IPS-NIHi7 (cell line): ENCODE measurements at regions not wholly inside any gene's neighbourhood (a gene's known extent, or its start where the extent isn't known, plus 50 kb on each side); places are given as distances from the start of the nearest gene placed in this dataset.

Experiments used
- DNase-seq: peaks from one replicate; pipeline ENCODE4 v3.0.0; 2012; ENCODE audit warnings: mixed read lengths; ENCODE audit errors: extremely low spot score

DNA sequence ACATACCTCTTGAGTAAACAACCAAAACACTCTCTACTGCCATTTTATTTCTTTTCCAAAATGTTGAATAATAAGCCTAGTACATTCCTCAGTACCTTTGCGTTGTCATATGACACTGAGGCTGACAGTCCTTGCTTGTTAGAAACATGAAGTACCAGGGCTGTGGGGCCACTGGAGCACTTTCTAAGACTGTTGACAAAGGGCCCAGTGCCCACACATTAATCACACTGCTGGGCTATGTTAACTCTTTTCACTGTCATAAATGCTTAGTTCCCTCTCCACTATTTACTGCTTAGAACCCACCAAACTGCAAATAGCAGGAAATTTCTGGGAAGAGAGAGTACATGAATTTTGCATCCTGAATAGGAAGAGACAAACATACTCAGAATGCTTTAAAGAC is 57.1 kb downstream of the FAM47B start:
- DNase-seq, result no peak

DNA sequence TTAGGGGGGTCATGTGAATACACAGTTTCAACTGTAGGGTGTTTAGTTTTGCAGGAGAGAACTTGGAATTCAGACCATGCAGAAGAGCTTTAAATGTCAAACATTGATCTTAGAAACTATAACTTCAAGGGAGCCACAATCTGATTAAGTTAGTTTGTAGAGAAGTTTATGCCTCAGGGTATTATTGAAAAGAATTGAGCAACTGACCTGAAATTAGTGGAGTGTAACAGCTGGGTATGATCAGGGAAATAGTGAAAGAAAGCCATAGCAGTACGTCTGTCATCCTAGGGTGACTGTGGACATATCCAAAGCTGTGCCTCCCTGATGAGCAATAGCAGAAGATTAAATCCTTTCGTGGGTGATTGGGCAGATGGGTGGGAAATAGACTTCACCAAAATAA is 63.8 kb downstream of the FAM47B start:
- DNase-seq, result no peak

DNA sequence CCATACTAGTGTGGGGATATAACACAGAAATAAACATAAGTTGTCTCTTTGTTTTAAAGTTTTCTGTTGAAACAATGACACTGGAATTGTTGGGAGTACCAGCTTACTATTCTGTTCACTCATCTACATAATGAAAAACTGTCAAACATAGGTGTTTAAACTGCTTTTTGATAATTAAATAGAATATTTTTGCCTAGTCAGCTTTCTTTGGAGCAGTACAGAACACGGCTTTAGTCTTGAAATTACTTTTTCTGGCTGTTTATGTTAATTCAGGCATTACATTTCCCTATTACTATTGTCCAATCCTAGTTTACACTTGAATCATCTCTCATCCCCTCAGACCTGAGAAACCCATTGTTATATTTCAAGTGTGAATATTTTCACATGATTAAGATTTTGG is 73.0 kb downstream of the FAM47B start:
- no peak for DNase-seq

DNA sequence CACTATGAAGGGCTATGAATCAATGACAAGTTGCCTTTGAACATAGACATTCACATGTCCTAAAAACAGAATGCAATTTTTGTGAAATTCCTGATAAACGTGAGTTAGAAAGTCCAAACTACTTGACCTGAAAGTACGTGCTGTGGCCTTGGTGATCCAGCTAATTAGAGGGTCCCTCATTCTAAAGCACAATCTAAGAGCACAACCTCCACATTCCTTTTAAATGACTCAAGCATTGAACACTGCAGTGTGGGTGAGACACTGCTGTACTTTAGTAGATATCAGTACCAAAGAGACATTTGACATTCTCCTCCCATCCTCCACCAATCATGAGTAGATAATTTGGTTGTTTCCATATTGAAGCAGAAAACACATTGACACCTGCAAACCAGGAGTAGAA is 73.5 kb downstream of the FAM47B start:
- no peak for DNase-seq

DNA sequence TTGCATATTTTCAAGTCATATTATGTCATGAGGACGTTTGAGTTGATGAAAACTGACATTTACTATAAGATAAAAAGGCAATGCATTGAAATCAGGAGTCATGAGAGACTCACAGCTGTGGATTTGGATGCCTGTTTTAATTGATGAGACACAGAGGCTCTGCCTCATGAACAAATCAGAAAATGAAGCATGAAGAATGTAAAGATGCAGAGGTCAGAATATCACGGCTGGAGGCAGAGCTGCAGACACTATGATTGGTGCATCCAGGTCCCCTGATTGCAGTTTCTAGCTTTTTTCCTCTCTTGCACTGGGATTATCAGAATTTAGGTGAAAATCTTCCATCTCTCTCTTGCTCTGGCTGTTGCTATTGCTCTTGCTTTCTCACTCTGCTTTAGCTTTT is 74.7 kb downstream of the FAM47B start:
- no peak for DNase-seq

DNA sequence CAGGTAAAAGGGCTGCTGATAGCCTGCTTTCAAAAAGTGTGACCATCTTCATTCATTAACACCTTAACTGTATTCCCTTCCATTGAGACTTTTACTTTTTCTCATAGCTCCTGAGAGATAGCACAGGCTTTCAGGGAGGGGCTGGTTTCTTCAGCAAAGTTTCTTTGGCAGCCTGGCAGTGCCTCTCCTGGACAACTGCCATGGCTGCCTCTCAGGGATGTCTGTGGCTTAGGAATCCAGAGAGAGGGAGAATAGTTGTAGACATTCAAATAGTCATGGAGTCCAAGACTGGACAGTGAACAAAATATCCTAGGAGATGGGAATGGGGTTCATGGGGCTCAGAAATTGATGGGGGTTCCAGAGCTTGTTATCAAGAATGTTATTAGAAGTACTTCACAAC is 81.1 kb downstream of the FAM47B start:
- DNase-seq, result no peak

DNA sequence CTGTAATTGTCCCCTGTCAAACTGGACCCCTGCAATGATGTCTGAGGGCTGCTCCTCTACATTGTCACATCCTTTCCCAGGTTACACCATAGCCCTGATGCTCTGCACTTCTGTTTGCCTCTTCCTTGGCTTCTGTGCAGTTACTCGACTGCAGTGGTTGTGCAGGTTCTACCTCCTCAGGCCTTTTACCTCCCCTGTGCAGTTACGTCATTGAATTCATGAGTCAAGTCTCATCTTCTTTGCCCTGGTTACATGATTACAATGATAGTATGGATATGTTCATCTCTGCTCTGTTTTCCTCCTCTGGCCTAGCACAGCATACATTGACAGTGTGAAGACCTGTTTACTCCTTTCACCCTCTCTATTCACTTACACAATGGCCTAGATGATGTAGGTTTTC is 83.2 kb downstream of the FAM47B start:
- DNase-seq, result no peak

DNA sequence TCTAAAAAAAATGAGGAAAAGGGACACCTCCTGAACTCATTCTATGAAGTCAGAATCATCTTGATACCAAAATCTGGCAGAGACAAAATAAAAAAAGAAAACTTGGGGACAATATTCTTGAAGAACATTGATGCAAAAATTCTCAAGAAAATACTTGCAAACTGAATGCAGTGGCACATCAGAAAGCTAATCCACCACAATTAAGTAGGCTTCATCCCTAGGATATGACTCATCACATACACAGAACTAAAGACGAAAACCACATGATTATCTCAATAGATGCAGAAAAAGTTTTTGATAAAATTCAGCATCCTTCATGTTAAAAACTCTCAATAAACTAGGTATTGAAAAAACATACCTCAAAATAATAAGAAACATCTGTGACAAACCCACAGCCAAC is 98.3 kb downstream of the FAM47B start:
- no peak for DNase-seq

DNA sequence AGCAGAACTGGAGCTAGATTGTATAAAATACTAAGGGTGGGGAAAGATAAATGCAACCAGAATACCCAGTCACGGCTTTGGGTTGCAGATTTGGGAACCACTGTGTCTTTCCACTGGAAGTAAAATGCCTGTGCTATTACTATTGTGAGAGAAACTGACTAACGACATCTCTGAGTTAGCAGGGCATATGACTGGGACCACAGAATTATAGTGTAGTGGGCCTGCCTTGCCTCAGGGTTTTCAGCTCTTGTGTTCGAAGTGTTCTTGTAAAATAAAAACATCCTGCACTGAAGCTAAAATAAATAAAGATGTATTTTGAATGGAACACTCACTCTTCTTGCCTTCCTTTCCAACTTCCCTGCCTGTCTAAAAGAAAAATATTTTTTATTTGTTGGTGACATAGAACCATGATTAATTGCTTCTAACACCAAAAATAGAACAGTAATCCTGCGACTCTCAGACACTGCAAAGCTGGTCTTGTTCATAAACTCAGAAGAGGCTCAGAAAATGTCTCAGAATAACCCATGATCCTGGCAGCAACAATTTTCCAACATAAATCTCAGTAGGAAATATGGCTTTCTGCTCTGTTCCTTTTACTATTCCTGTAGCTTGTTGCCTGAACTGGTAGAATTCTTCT is 104.2 kb downstream of the FAM47B start:
- DNase-seq, result no peak

DNA sequence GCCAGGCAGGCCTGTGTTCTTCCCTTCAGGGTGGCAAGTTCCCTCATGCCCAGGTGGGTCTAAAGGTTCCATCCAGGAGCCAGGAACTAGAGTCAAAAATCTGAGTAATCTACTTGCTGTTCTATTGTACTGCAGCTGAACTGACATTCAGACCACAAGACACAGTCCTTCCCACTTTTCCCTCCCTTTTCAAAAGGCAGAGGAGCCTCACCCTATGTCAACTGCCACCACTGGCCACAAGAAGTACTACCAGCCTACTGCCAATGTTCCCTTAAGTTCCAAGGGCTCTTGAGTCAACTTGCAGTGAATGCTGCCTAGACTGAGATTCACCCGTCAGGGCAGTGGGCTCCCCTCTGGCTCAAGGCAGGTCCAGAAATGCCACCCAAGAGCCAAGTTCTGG is 133.5 kb downstream of the FAM47B start:
- DNase-seq, result peak; percentile 35

DNA sequence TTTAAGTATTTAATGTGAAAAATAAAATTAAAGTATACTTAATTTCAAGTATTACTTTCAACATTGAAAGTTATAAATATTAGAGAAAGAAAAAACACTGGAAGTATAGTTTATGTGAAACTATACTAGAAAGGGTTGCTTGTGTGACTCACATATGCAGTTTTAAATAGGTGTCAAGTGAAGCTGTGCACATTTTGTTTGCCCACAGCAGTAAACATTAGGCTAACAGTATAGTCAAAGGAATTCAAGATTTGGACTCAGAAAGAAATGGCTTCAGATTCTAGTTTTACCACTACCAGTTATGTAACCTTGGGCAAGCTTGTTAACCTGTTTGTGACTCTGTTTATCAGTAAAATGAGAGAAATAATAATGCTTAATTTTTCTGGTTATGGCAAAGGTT is 148.2 kb downstream of the FAM47B start:
- no peak for DNase-seq

DNA sequence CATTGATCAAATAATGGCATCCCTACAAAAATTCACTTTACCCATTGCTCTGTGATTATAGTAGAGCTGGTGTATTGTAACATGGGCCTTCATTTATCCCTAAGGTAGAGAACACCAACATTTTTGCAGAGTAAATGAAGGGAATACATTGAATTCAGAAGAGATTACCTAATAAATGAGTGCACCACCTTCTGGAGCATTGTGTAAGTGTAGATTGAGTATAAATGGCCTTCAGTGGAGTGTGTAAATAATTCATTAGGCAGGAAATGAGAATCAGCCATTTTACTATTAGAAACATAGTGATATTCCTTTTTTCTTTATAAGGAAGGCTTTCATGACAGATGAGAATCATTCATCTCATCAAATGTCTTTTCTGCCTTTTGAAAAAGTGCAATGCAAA is 155.8 kb downstream of the FAM47B start:
- no peak for DNase-seq

DNA sequence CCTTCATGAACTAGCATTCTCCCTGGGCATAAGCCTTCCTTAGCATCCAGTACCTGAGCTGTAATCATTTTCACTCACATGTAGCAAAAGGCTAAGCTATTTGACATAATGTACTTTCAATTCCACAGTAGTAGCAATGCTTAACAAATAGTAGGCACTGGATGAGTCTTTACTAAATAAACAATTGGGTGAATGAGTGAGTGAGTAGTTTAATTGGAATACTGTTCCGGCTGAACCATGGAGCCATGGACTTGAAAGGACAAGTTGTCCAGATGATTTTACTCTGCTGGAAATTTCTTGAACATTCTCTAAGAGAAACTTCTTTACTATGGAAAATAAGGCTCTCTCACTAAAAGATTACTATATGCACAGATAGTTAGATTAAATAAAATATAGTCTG is 159.3 kb downstream of the FAM47B start:
- no peak for DNase-seq

DNA sequence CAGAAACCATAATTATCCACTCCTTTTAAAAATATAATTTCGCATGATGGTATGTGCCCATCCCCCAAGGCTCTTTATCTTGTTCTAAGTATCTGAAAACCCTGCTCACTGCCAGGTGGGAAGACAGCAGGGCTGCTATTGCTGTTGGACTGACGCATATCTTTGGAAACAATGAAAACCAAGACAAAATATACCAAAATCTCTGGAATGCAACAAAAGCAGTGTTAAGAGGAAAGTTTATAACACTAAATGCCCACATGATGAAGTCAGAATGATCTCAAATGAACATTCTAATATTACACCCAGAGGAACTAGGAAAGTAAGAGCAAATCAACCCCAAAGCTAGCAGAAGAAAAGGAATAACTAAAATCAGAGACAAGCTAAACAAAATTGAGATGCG is 162.0 kb downstream of the FAM47B start:
- DNase-seq, result no peak

DNA sequence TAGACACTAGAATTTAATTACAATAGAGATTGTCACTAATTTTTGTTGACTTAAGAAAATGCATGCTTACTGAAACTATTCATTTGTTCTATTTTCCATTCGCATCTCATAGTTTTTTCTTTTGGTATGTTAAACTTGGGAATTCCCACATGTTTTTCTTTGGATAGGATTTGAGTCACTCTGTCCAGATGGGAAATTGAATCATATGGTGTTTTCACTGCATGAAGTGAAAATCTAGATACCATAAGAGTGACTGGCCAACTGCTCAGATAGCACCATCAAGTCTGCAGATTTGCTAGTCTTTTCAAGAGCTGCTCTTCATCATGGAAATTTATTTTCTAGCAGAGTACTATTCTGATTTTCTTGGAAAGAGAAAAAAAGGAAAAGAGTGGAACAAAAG is 172.6 kb downstream of the FAM47B start:
- DNase-seq, result no peak

DNA sequence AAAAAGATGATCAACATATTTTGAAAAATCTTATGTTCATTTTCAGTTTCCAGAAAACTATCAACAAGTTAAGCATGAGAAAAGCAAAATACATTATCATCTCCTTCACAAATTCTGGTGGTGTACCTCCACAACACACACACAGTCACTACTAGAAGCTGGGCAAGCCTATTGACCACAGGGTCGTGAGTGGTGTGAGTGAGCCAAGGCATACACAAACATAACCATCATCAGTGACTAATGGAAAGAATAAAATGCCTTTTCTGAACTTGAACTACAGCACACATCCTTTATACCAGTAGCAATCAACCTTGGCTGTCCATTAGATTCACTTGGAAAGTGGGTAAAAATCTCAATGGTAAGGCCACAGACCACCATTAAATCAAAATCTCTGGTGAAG is 180.2 kb downstream of the FAM47B start:
- DNase-seq, result no peak

DNA sequence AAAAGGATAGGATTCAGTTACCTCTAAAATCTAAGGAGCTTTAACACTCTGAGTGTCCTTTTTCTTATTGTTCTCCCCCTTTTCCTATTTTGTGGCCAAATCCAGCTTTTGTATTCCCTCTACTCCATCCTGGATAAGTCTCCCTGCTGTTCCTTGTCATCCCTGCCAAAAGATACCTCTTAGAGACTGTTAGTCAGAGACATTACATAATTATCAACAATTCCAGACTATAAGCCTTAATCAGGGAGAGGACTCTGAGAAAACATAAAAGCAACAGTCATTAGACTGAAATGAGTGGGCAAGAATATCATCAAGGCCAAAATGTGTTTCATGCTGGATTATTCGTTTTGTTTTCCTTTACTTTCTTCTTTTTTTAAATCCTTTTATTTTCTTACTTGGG is 206.9 kb downstream of the FAM47B start:
- no peak for DNase-seq

DNA sequence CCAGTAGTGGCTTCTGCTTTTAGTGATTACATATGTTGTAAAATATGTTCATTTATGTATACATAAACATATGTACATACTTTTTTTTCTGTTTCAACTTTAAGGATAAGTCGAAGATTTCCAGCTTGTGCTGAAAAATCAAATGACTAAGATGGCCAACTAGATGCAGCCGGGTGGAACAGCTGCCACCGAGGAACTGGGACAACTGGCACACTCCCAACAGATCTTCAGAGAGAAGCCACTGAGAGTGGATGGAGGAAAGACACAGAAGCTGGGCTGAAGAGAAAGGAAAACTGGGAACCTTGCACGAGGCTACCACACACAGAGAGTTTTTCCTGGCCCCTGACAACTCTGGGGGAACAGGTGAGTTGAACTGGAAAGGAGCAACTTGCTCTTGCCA is 207.5 kb downstream of the FAM47B start:
- DNase-seq, result no peak

DNA sequence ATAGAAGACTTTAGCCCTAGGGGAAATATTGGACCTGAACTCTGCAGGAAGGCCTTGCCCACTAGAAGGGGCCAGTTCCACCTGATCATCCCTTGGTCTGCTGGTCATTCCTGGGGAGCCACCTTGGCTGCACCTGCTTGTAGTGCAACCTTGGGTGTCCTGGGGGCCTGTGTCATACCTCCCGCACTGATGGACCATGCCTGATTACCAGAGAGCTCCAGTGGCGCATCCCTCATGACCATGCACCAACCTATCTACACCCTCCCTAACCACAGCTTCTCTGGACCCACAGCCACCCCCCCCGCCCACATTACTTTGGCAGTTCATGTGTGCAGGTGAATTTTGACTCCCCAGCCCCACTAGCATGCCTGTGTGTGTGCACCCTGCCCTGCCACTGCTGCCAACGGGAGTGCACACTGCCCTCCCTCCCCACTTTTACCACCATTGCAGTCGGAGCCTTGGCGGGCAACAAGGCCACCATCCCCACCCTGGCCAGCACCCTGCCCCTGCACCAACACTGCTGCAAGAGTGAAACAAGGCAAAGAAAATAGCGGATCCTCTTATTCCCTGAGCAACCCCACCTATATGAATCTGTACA is 208.1 kb downstream of the FAM47B start:
- DNase-seq, result no peak

DNA sequence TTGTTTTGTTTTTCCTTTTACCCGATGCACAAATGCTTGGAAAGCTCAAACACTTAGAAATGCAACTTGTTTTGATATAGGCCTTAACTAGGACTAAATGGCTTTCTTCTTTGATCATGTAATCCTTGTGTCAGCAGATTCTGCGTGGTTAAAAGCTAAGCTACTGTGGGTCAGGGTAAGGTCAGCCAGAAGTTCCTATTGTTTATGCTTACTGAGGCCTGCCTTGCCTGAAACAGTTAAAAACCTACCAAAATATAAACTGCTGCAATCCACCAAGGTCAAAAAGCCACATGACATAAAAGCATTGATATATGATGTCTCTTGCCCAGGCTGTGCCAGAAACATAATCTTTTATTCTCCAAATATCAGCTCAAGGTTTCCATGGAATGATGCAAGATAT is 223.4 kb downstream of the FAM47B start:
- DNase-seq, result no peak
